ENCODE measurements at regions not wholly inside any gene's neighbourhood (a gene's known extent, or its start where the extent isn't known, plus 50 kb on each side); places are given as distances from the start of the nearest gene placed in this dataset.

- no peaks in the 10 kb centered on the region for H3K27me3 Mint-ChIP-seq (ENCODE audit: unreplicated experiment)
- no peak overlapping the region for H3K27ac Mint-ChIP-seq (ENCODE audit: unreplicated experiment)
- H3K36me3 Mint-ChIP-seq (ENCODE audit: insufficient read depth, unreplicated experiment) = no peaks in the 10 kb centered on the region
- no TSS peak for BruUV-seq (replicated peaks)
- TF ChIP-seq, protein P1, sequence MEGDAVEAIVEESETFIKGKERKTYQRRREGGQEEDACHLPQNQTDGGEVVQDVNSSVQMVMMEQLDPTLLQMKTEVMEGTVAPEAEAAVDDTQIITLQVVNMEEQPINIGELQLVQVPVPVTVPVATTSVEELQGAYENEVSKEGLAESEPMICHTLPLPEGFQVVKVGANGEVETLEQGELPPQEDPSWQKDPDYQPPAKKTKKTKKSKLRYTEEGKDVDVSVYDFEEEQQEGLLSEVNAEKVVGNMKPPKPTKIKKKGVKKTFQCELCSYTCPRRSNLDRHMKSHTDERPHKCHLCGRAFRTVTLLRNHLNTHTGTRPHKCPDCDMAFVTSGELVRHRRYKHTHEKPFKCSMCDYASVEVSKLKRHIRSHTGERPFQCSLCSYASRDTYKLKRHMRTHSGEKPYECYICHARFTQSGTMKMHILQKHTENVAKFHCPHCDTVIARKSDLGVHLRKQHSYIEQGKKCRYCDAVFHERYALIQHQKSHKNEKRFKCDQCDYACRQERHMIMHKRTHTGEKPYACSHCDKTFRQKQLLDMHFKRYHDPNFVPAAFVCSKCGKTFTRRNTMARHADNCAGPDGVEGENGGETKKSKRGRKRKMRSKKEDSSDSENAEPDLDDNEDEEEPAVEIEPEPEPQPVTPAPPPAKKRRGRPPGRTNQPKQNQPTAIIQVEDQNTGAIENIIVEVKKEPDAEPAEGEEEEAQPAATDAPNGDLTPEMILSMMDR (IDR thresholded peaks at IDR 0.05; ENCODE audit: unreplicated experiment) = no peak
- intact Hi-C loops (cut with micrococcal nuclease; ENCODE audit: unreplicated experiment) = no loop called here
- peaks cover 4% of the 10 kb centered on the region for H3K9me3 Mint-ChIP-seq (ENCODE audit: low read depth, unreplicated experiment)
- H3K4me1 Mint-ChIP-seq (ENCODE audit: low read depth, unreplicated experiment) = no peaks in the 10 kb centered on the region
- CTCF ChIA-PET = no interaction called here
- H3K4me3 Mint-ChIP-seq (ENCODE audit: low read depth, unreplicated experiment) = no peak overlapping the region
- no peak for DNase-seq
Observed at GRCh38 chr1:81588149-81588548, 212.6 kb upstream of the ADGRL2 start.

DNA sequence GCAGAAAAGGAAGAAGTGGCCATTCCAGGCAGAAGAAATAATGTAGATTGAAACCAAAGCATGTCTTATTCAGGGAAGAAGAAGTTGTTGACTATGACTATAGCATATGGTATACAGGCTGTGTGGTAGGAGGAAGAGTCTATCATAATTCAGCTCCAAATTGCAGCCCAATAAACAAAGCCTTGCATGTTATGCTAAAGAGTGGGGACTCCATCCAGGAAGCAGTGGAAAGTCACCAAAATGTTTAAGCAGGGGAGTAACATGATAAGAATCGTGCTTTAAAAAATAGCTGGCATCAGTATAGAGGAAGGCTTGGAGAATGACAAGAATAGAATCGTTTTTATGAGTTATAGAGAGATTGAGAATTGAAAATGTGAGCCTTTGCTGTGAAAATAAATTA lies 213.3 kb upstream of the ADGRL2 start:
- BruUV-seq (replicated peaks) = no TSS peak
- CTCF ChIA-PET = no interaction called here
- TF ChIP-seq, protein P1 (IDR thresholded peaks at IDR 0.05; ENCODE audit: unreplicated experiment) = no peak

DNA sequence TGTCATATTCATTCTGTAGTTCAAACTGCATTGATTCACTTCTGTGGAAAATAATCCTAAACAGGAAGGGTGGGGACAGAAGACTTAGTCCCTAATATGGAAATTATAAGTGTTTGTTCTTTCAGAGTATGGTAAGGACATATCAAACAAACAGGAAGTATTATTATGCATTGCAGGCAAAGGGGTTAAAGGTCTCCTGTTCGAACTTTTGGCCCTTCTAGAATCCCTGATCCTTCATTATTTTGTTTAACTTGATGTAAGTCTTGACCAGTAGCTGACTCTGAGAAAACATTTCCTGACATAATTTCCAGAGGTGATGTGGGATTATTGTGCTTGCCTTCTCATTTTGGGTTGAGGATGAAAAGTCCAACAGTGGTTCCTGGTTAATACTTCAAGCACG lies 215.4 kb upstream of the ADGRL2 start:
- H3K36me3 Mint-ChIP-seq (ENCODE audit: insufficient read depth, unreplicated experiment) = no peaks in the 10 kb centered on the region

More for the DNA sequence above, 213.3 kb upstream of the ADGRL2 start:
- no peak overlapping the region for H3K4me3 Mint-ChIP-seq (ENCODE audit: low read depth, unreplicated experiment)
- intact Hi-C loops (cut with micrococcal nuclease; ENCODE audit: unreplicated experiment) = no loop called here
- no peaks in the 10 kb centered on the region for H3K36me3 Mint-ChIP-seq (ENCODE audit: insufficient read depth, unreplicated experiment)
- no peaks in the 10 kb centered on the region for H3K4me1 Mint-ChIP-seq (ENCODE audit: low read depth, unreplicated experiment)
- H3K9me3 Mint-ChIP-seq (ENCODE audit: low read depth, unreplicated experiment) = peaks cover 4% of the 10 kb centered on the region
- H3K27ac Mint-ChIP-seq (ENCODE audit: unreplicated experiment) = no peak overlapping the region
- H3K27me3 Mint-ChIP-seq (ENCODE audit: unreplicated experiment) = no peaks in the 10 kb centered on the region
- DNase-seq = no peak

DNA sequence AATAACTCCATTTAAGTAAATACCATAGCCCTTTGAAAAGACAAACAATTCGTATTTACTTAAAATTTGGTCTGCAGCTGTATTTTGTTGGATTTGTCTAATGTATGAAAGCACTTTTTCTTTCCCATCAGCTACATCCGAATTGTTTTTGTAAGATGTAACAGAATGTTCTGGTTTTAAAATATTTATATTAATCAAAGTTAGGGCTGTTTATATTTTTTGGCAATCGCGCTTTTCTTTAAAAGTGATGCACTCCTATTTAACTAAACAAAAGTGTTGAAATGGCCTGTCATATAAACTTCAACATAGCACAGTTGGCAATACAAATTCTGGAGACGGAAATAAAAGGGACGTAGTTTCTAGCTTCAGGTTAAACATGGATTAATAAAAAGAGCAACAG lies 216.3 kb upstream of the ADGRL2 start:
- H3K4me1 Mint-ChIP-seq (ENCODE audit: low read depth, unreplicated experiment) = no peaks in the 10 kb centered on the region
- no peak overlapping the region for H3K4me3 Mint-ChIP-seq (ENCODE audit: low read depth, unreplicated experiment)
- intact Hi-C loops (cut with micrococcal nuclease; ENCODE audit: unreplicated experiment) = no loop called here
- H3K27me3 Mint-ChIP-seq (ENCODE audit: unreplicated experiment) = no peaks in the 10 kb centered on the region
- H3K27ac Mint-ChIP-seq (ENCODE audit: unreplicated experiment) = no peak overlapping the region
- BruUV-seq (replicated peaks) = no TSS peak
- no peak for DNase-seq
- TF ChIP-seq, protein P1 (IDR thresholded peaks at IDR 0.05; ENCODE audit: unreplicated experiment) = no peak
- no peaks in the 10 kb centered on the region for H3K36me3 Mint-ChIP-seq (ENCODE audit: insufficient read depth, unreplicated experiment)
- CTCF ChIA-PET = no interaction called here
- H3K9me3 Mint-ChIP-seq (ENCODE audit: low read depth, unreplicated experiment) = no peaks in the 10 kb centered on the region

More for the DNA sequence above, 215.4 kb upstream of the ADGRL2 start:
- no peak for DNase-seq
- intact Hi-C loops (cut with micrococcal nuclease; ENCODE audit: unreplicated experiment) = no loop called here
- TF ChIP-seq, protein P1 (IDR thresholded peaks at IDR 0.05; ENCODE audit: unreplicated experiment) = no peak
- Mint-ChIP-seq H3K27ac (ENCODE audit: unreplicated experiment) (no peak overlapping the region), H3K27me3 (ENCODE audit: unreplicated experiment) (no peaks in the 10 kb centered on the region), H3K4me1 (ENCODE audit: low read depth, unreplicated experiment) (no peaks in the 10 kb centered on the region), H3K9me3 (ENCODE audit: low read depth, unreplicated experiment) (peaks cover 3% of the 10 kb centered on the region), H3K4me3 (ENCODE audit: low read depth, unreplicated experiment) (no peak overlapping the region)
- BruUV-seq (replicated peaks) = no TSS peak
- CTCF ChIA-PET = no interaction called here
